Stimulated activated CD4-positive, alpha-beta T cell treated with anti-CD3 and anti-CD28 coated beads, Interleukin-15, amount 100 ng/mL, for 48 hours (primary cell): ENCODE measurements at regions not wholly inside any gene's neighbourhood (a gene's known extent, or its start where the extent isn't known, plus 50 kb on each side); places are given as distances from the start of the nearest gene placed in this dataset.

Experiments
- DNase-seq, 2 donors: peaks; one replicate each; pipeline ENCODE4 v3.0.0-alpha.2; 2020; ENCODE audit warnings: low read depth in 2 of 2

- DNase-seq, result peak in 1 of 2 donors; percentile 44
Observed at GRCh38 chr4:184310171-184310567, 92.5 kb upstream of the ENPP6 start.

- peak in 1 of 2 donors; percentile 54 for DNase-seq
Observed at GRCh38 chr4:184309241-184310170, 91.8 kb upstream of the ENPP6 start.

GRCh38 chr4:184306949-184307348, 89.3 kb upstream of the ENPP6 start:
- no peak for DNase-seq

- no peak for DNase-seq
Observed at GRCh38 chr4:184306470-184306869, 88.8 kb upstream of the ENPP6 start.

DNA sequence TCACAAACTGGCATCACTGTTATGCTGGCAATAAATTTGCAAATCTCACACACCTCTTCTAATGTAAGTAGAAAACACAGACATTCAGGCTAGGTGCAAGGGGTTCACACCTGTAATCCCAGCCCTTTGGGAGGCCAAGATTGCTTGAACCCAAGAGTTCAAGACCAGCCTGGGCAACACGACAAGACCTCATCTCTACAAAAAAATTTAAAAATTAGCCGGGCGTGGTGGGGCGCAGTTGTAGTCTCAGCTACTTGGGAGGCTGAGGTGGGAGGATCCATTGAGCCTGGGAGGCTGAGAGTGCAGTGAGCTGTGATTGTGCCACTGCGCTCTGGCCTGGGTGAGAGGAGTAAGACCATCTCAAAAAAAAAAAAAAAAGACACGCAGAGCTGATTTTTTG, 83.1 kb upstream of the ENPP6 start:
- DNase-seq, result no peak

DNA sequence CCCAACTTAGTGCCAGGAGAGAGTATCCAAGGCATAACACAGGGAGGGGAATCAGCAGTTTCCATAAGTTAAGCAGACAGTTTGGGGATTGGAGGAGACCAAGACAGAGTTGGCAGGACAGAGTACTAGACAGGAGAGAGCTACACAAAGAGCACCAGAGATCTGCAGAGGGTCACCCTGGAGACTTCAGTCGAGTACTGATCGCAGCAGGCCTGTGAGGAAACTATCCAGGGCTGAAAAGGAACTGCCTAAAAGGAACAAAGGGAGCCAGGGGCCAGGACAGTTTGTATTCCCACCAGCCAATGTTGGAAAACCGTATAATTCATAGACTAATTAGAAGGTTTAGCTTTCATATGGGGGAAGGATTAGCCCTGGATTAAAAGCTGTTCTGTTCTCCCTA, 80.6 kb upstream of the ENPP6 start:
- no peak for DNase-seq

GRCh38 chr4:184295206-184295605, 77.5 kb upstream of the ENPP6 start:
- no peak for DNase-seq

GRCh38 chr4:184294606-184295133, 77.0 kb upstream of the ENPP6 start:
- DNase-seq, result no peak

DNA sequence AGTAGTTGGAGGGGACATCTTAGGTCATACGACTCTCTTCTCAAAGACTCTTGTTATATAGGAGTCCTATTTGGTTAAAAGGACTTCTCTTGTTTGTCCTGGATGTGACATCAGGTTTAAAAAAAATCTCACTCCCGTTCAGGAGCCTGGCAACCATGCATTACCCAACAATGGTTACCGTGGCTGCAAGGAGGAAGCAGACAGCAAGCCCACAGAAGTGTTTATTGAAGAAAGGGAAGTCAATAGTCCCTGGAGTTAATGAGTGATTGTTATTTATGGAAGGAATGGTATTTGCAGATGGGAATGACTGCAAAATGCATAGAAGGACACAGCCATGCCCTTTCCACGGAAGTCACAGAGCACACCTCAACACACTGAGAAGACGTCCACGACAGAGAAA, 75.9 kb upstream of the ENPP6 start:
- no peak for DNase-seq

GRCh38 chr4:184292877-184293276, 75.2 kb upstream of the ENPP6 start:
- no peak for DNase-seq

DNA sequence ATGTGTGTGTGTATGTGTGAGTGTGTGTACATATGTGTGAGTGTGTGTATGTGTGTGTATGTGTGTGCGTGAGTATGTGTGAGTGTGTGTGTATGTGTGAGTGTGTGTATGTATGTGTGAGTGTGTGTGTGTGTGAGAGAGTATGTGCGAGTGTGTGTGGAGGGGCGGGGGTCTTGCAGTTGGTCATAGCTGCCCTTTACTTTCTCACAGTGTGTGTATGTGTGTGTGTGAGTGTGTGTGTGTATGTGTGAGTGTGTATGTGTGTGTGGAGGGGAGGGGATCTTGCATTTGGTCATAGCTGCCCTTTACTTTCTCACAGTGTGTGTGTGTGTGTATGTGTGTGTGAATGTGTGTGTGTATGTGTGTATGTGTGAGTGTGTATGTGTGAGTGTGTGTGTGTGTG, 74.8 kb upstream of the ENPP6 start:
- DNase-seq, result no peak

- DNase-seq, result no peak
Observed at GRCh38 chr4:184289179-184289535, 71.5 kb upstream of the ENPP6 start.

- DNase-seq, result no peak
Observed at GRCh38 chr4:184288451-184289178, 70.9 kb upstream of the ENPP6 start.

DNA sequence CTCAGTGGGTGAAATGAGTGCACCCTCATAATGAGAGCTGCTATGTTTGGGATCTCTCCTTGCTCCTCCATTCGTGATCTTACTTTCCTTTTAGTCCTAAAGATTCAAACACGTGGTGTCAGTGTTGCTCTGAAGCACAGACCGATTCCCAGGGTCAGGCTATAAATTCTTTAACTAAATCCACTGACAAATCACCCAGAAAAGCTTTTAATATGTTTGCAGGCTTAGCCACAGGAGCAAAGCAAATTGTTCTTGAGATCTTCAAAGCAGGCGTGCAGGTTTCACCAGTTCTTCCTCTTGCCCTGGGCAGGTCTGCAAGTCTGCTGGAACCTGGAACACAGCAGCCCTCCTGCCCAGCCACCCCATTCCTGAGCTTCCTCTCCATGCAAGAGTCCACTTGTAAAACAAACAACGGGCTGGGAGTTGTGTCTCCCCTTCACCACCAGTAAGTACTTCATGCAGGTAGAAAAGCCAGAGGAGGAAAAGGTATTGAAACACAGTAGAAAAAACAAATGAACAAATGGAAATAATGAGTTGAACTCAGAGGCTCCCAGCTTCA, 70.1 kb upstream of the ENPP6 start:
- no peak for DNase-seq

DNA sequence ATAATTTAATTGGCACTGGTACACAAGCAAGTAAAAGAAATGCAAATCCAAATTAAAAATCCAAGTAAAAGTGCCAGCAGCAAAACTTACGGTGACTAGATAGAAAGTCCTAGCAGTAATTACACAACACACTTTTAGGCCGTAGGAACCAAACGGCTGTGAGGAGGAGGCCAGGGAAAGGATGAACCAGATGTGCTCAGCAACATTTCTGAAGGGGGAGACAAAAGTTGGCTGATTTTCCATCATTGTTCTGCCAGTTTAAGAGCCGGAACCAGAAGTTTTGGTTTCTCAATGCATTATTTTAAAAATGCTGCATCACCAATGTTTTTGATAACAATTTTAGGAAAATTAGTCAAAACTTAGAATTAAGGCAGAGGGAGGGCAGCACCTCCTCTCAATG, 68.7 kb upstream of the ENPP6 start:
- no peak for DNase-seq

GRCh38 chr4:184284742-184285141, 67.1 kb upstream of the ENPP6 start:
- DNase-seq, result no peak

GRCh38 chr4:184284336-184284690, 66.6 kb upstream of the ENPP6 start:
- no peak for DNase-seq

DNA sequence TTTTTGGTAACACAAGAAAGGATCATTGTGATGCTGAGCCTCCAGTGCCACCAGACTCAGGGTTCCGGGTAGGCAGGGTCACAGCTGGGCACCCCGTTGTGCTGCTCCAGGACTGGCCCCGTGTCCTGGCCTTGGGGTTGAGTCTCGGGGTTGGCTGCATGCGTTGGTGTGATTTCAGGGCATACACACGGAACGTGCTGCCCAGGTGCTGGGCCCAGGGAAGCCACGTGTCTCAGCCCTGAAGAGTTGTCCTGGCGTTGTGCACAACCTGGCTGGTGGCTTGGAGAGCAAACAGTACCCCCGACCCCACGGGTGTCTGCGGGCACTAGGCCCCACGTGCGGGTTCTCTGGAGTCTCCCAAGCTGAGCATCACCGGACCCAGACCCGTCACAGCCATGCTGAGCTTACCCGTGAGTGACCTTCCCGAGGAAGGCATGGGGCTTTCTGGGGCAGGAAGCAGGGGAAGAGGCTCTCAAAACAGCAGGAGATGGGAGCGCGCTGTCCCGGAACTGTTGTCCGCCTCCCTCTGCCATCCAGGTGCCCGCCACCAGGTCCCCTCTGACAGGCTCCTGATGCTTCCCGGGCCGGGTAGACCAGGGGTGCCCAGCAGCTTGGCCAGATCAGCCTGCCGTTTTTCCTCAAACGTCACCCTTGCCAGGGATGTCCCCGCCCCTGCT, 66.1 kb upstream of the ENPP6 start:
- no peak for DNase-seq

DNA sequence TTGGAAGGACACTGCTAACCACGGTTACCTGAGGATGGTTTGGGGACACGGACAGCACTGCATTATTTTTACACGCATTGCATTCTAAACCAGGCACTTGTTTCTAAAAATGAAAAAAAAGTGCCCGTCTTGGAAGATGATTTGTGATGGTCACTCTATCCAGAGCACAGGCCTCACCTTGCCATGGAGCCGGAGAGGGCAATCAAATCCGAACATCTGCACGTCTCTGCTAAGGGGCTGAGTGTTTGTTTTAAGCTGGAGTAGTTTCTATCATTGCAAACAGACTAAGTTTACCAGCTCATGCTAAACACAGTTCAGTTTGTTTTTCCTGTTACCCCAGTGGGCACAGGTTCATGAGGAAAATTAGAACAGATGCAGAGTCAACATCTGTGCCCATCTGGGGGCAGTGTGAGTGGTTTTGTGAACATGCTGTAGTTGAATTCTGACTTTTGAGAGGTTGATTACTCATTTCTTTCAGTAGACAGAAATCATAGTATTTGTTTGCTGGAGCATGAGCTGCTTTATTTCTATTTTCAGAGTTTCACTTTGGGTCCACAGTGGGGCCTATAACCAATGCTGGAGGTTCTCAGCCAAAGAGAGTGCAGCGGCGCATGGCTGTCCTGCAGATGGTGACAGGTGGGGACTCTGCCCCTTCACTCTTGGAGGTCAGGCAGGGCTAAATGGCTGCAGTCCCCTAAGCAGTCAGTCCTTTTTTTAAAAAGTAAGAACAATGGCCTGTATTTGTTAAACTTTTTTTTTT, 65.4 kb upstream of the ENPP6 start:
- DNase-seq, result peak in 1 of 2 donors; percentile 37

GRCh38 chr4:184282251-184282713, 64.6 kb upstream of the ENPP6 start:
- DNase-seq, result peak; percentile 42 to 60
